Caco-2 (cell line): ENCODE measurements at regions not wholly inside any gene's neighbourhood (a gene's known extent, or its start where the extent isn't known, plus 50 kb on each side); places are given as distances from the start of the nearest gene placed in this dataset.

Experiments
- BruUV-seq: library from RNA; stranded (reverse); fragments of 400-500 nt; replicated peaks from 2 replicates; lab custom pipeline; 2021; lab: Mats Ljungman, UMichigan
- CTCF ChIA-PET: fragments of 300-600 bp; sonication (Branson Sonifier 250); formaldehyde crosslinking; loops from one replicate; lab custom pipeline; 2022; ENCODE audit warnings: antibody characterized with exemption; lab: Charles Lee
- POLR2A ChIA-PET: fragments of 300-600 bp; sonication (Branson Sonifier 250); formaldehyde crosslinking; loops from one replicate; lab custom pipeline; 2022; ENCODE audit warnings: antibody characterized with exemption; lab: Charles Lee
- DNase-seq, 2 experiments: peaks; one replicate each; pipeline versions ENCODE4 v3.0.0 to v3.0.0-alpha.2; 2020 to 2022
- H3K27me3 ChIP-seq: replicated peaks from 2 replicates; pipeline ENCODE4 v1.6.0; 2011; ENCODE audit warnings: low read length; ENCODE audit not compliant: control insufficient read depth, insufficient read depth
- H3K36me3 ChIP-seq: 2 replicates; pipeline ENCODE4 v1.5.1; 2011; ENCODE audit warnings: low read length; ENCODE audit not compliant: control insufficient read depth, insufficient read depth
- H3K4me1 ChIP-seq: fragments of 250-450 bp; sonication (Bioruptor Pico); 2 replicates; pipeline ENCODE4 v1.5.1; 2020; ENCODE audit warnings: mild to moderate bottlenecking
- H3K4me3 ChIP-seq: 2 replicates; pipeline ENCODE4 v1.5.1; 2011; ENCODE audit warnings: low read depth, mild to moderate bottlenecking, control low read depth, low read length
- H3K9me3 ChIP-seq: fragments of 250-450 bp; sonication (Bioruptor Pico); 2 replicates; pipeline ENCODE4 v1.5.1; 2020; ENCODE audit warnings: mild to moderate bottlenecking, moderate library complexity
- H3K27ac Mint-ChIP-seq: one replicate; pipeline ENCODE4 v1.8.0; 2022; ENCODE audit warnings: mixed read lengths; ENCODE audit not compliant: unreplicated experiment
- H3K27me3 Mint-ChIP-seq: one replicate; pipeline ENCODE4 v1.8.0; 2022; ENCODE audit warnings: mixed read lengths; ENCODE audit not compliant: insufficient read depth, unreplicated experiment
- H3K36me3 Mint-ChIP-seq: one replicate; pipeline ENCODE4 v1.8.0; 2022; ENCODE audit warnings: mild to moderate bottlenecking, mixed read lengths; ENCODE audit not compliant: insufficient read depth, unreplicated experiment
- H3K4me1 Mint-ChIP-seq: one replicate; pipeline ENCODE4 v1.8.0; 2022; ENCODE audit warnings: low read depth, mixed read lengths; ENCODE audit not compliant: unreplicated experiment
- H3K4me3 Mint-ChIP-seq: one replicate; pipeline ENCODE4 v1.8.0; 2022; ENCODE audit warnings: mild to moderate bottlenecking, moderate library complexity, mixed read lengths; ENCODE audit not compliant: unreplicated experiment
- H3K9me3 Mint-ChIP-seq: one replicate; pipeline ENCODE4 v1.8.0; 2022; ENCODE audit warnings: mixed read lengths; ENCODE audit not compliant: unreplicated experiment
- CTCF ChIP-seq, 2 experiments: fragments of 200-600 bp in 1 of 2; IDR thresholded peaks; 1 replicate in 1 of 2; 2 replicates in 1 of 2; pipeline versions ENCODE4 v1.5.1 to v1.8.0; 2011 to 2022; ENCODE audit warnings: antibody characterized with exemption in 1 of 2, control low read depth in 1 of 2, inconsistent platforms in 1 of 2, low read depth in 1 of 2, low read length in 1 of 2, mild to moderate bottlenecking in 1 of 2, moderate library complexity in 1 of 2; ENCODE audit not compliant: insufficient read depth in 1 of 2, severe bottlenecking in 1 of 2, unreplicated experiment in 1 of 2
- intact Hi-C: fragments of 100-400 bp; cut with micrococcal nuclease; formaldehyde crosslinking; loops from one replicate; pipeline ENCODE4 v1.10.0; 2022; ENCODE audit not compliant: unreplicated experiment

- no peaks in the 10 kb centered on the region for H3K36me3 Mint-ChIP-seq
- CTCF ChIA-PET, result no interaction called here
- no TSS peak for BruUV-seq
- intact Hi-C loops, result no loop called here
- no peaks in the 10 kb centered on the region for H3K36me3 ChIP-seq
- no peak overlapping the region for H3K4me3 ChIP-seq
- no peak overlapping the region for H3K4me3 Mint-ChIP-seq
- H3K4me1 Mint-ChIP-seq, result no peaks in the 10 kb centered on the region
- H3K4me1 ChIP-seq, result no peaks in the 10 kb centered on the region
- peaks cover 7% of the 10 kb centered on the region for H3K27me3 Mint-ChIP-seq
- no peak overlapping the region for H3K27ac Mint-ChIP-seq
- no peak for DNase-seq
- TF ChIP-seq CTCF (IDR thresholded peaks at IDR 0.05; ENCODE audit: insufficient read depth in 1 of 2, low read depth in 1 of 2, low read length in 1 of 2, severe bottlenecking in 1 of 2, unreplicated experiment in 1 of 2), result no peak
- no peaks in the 10 kb centered on the region for H3K9me3 ChIP-seq
- POLR2A ChIA-PET, result no interaction called here
- H3K27me3 ChIP-seq, result no peaks in the 10 kb centered on the region
- no peaks in the 10 kb centered on the region for H3K9me3 Mint-ChIP-seq
Observed at GRCh38 chr11:80886684-80887083, 1445.9 kb upstream of the TENM4 start.

DNA sequence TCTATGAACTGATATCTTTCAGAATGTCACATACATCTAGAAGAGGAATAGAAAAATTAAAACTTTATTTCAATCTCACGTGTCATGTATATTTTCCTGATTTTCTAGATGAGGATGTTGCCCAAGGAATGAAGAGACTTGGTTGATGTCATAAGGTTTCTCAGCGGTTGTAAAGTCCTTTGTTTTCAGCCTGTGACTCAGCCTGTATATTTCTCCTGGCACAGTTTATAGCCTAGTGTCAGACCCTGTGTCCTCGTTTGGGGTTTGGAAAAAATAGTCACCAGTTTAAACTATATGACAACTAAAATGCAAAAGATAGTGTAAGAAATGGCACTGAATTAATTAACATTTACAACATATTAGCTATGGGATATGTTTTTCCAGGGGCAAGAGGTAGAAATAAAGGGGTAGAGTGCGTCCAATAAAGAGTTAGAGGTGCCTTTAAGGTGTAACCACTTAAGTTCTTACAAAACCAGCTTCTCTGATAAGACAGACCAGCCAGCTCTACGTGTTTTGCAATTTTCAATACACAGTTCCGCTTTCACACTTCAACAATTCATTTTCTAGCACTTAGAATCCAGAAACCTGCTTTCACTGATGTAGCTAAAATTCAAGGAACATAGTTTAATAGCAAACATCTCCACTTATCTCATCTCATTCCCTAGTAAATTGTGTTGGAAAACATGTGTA, 1432.6 kb upstream of the TENM4 start:
- Mint-ChIP-seq H3K27ac (no peak overlapping the region), H3K27me3 (peaks cover 7% of the 10 kb centered on the region), H3K36me3 (no peaks in the 10 kb centered on the region), H3K4me3 (no peak overlapping the region), H3K4me1 (no peaks in the 10 kb centered on the region), H3K9me3 (no peaks in the 10 kb centered on the region)
- no peak for TF ChIP-seq CTCF (IDR thresholded peaks at IDR 0.05; ENCODE audit: insufficient read depth in 1 of 2, low read depth in 1 of 2, low read length in 1 of 2, severe bottlenecking in 1 of 2, unreplicated experiment in 1 of 2)
- CTCF ChIA-PET, result no interaction called here
- H3K27me3 ChIP-seq, result no peaks in the 10 kb centered on the region
- no peak for DNase-seq
- no peaks in the 10 kb centered on the region for H3K36me3 ChIP-seq
- intact Hi-C loops, result no loop called here
- no peak overlapping the region for H3K4me3 ChIP-seq
- BruUV-seq, result no TSS peak
- no peaks in the 10 kb centered on the region for H3K4me1 ChIP-seq
- no peaks in the 10 kb centered on the region for H3K9me3 ChIP-seq
- POLR2A ChIA-PET, result no interaction called here

DNA sequence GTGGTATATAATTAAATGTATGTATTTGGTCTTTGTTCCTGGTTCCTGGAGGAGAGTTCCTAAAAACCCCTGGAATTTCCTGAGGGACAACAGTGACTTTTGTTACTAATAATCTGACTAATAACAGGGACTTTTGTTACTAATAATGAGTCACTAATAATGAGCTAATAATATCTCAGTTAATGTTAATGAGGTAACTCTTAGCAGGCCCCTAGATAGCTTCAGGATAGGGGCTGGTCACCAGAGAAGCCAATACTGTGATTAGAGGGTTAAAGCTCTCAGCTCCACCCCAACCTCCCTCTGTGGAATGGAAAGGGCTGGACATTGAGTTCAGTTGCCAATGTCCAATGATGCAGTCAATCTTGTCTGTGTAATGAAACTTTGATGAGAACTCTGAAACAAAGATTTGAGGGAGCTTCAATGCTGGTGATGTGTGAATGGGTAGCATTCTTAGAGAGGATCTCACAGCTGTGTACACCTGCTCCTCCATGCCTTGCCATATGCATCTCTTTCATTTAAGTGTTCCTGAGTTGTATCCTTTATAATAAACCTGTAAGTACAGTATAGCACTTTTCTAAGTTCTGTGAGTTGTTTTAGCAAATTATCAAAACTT, 1431.4 kb upstream of the TENM4 start:
- intact Hi-C loops, result no loop called here
- no peaks in the 10 kb centered on the region for H3K36me3 ChIP-seq
- no peaks in the 10 kb centered on the region for H3K27me3 ChIP-seq
- H3K4me1 Mint-ChIP-seq, result no peaks in the 10 kb centered on the region
- no peak overlapping the region for H3K4me3 Mint-ChIP-seq
- H3K27ac Mint-ChIP-seq, result no peak overlapping the region
- no peaks in the 10 kb centered on the region for H3K36me3 Mint-ChIP-seq
- H3K9me3 Mint-ChIP-seq, result no peaks in the 10 kb centered on the region
- H3K4me1 ChIP-seq, result no peaks in the 10 kb centered on the region
- peaks cover 7% of the 10 kb centered on the region for H3K27me3 Mint-ChIP-seq
- no TSS peak for BruUV-seq
- DNase-seq, result no peak
- no peak for TF ChIP-seq CTCF (IDR thresholded peaks at IDR 0.05; ENCODE audit: insufficient read depth in 1 of 2, low read depth in 1 of 2, low read length in 1 of 2, severe bottlenecking in 1 of 2, unreplicated experiment in 1 of 2)
- no peaks in the 10 kb centered on the region for H3K9me3 ChIP-seq
- ChIA-PET POLR2A (no interaction called here), CTCF (no interaction called here)
- no peak overlapping the region for H3K4me3 ChIP-seq
